GM19351 (cell line): ENCODE measurements at regions not wholly inside any gene's neighbourhood (a gene's known extent, or its start where the extent isn't known, plus 50 kb on each side); places are given as distances from the start of the nearest gene placed in this dataset.

Experiments
- ATAC-seq: cut with Tn5 transposase; IDR thresholded peaks from one replicate; pipeline ENCODE4 v1.9.1; 2021; ENCODE audit warnings: mild to moderate bottlenecking, moderate library complexity; ENCODE audit not compliant: unreplicated experiment

GRCh38 chr3:86738684-86739083 is 252.3 kb downstream of the VGLL3 start:
- ATAC-seq = no peak

- no peak for ATAC-seq
Observed at GRCh38 chr3:86737517-86737916, 253.4 kb downstream of the VGLL3 start.

- ATAC-seq = no peak
Observed at GRCh38 chr3:86733257-86733656, 257.7 kb downstream of the VGLL3 start.

- ATAC-seq = no peak
Observed at GRCh38 chr3:86731501-86731901, 259.4 kb downstream of the VGLL3 start.

- ATAC-seq = no peak
Observed at GRCh38 chr3:86723433-86723832, 267.5 kb downstream of the VGLL3 start.

GRCh38 chr3:86711634-86712033 is 279.3 kb downstream of the VGLL3 start:
- ATAC-seq = no peak

GRCh38 chr3:86708893-86709292 is 282.1 kb downstream of the VGLL3 start:
- no peak for ATAC-seq

- ATAC-seq = no peak
Observed at GRCh38 chr3:86702381-86702958, 288.5 kb downstream of the VGLL3 start.

- ATAC-seq = no peak
Observed at GRCh38 chr3:86695752-86696151, 295.2 kb downstream of the VGLL3 start.

GRCh38 chr3:86673991-86674390 is 317.0 kb downstream of the VGLL3 start:
- ATAC-seq = no peak

- ATAC-seq = no peak
Observed at GRCh38 chr3:86661817-86662216, 329.1 kb downstream of the VGLL3 start.

GRCh38 chr3:86658876-86659275 is 332.1 kb downstream of the VGLL3 start:
- ATAC-seq = no peak

GRCh38 chr3:86654806-86655460 is 336.0 kb downstream of the VGLL3 start:
- ATAC-seq = no peak

- no peak for ATAC-seq
Observed at GRCh38 chr3:86653661-86654205, 337.2 kb downstream of the VGLL3 start.

- no peak for ATAC-seq
Observed at GRCh38 chr3:86648087-86648486, 342.9 kb downstream of the VGLL3 start.

GRCh38 chr3:86645756-86646155 is 345.2 kb downstream of the VGLL3 start:
- no peak for ATAC-seq

GRCh38 chr3:86634361-86634760 is 356.6 kb downstream of the VGLL3 start:
- ATAC-seq = no peak

- no peak for ATAC-seq
Observed at GRCh38 chr3:86629511-86629910, 361.4 kb downstream of the VGLL3 start.

- ATAC-seq = no peak
Observed at GRCh38 chr3:86624192-86624591, 366.8 kb downstream of the VGLL3 start.

- no peak for ATAC-seq
Observed at GRCh38 chr3:86618706-86619105, 372.2 kb downstream of the VGLL3 start.

GRCh38 chr3:86605166-86605565 is 385.8 kb downstream of the VGLL3 start:
- no peak for ATAC-seq

- no peak for ATAC-seq
Observed at GRCh38 chr3:86595696-86596095, 395.3 kb downstream of the VGLL3 start.

GRCh38 chr3:86594838-86595237 is 396.1 kb downstream of the VGLL3 start:
- no peak for ATAC-seq
